ENCODE measurements at regions not wholly inside any gene's neighbourhood (a gene's known extent, or its start where the extent isn't known, plus 50 kb on each side); places are given as distances from the start of the nearest gene placed in this dataset.

- Mint-ChIP-seq H3K9me3 (peaks cover 8 to 34% (median 13%) of the 10 kb centered on the region in 6 donors), H3K4me3 (no peak overlapping the region), H3K27ac (no peak overlapping the region), H3K4me1 (no peaks in the 10 kb centered on the region), H3K27me3 (ENCODE audit: low read depth in 3 of 3) (peaks cover 0 to 2% (median 0%) of the 10 kb centered on the region in 3 donors), H3K36me3 (no peaks in the 10 kb centered on the region)
- no peak for DNase-seq
These were observed 246.6 kb upstream of the LRRC3B start for GRCh38 chr3:26375843-26376530.

GRCh38 chr3:26381411-26381810, 241.2 kb upstream of the LRRC3B start:
- Mint-ChIP-seq H3K36me3 (no peaks in the 10 kb centered on the region), H3K4me3 (no peak overlapping the region)

GRCh38 chr3:26406636-26407035, 215.9 kb upstream of the LRRC3B start:
- DNase-seq, result no peak
- Mint-ChIP-seq H3K36me3 (no peaks in the 10 kb centered on the region), H3K4me1 (no peaks in the 10 kb centered on the region), H3K27ac (no peak overlapping the region), H3K27me3 (ENCODE audit: low read depth in 3 of 3) (no peaks in the 10 kb centered on the region), H3K4me3 (no peak overlapping the region), H3K9me3 (peaks cover 0 to 24% (median 8%) of the 10 kb centered on the region in 6 donors)

More at GRCh38 chr3:26381411-26381810, 241.2 kb upstream of the LRRC3B start:
- H3K4me1 Mint-ChIP-seq, result no peaks in the 10 kb centered on the region
- H3K9me3 Mint-ChIP-seq, result peaks cover 0 to 12% (median 3%) of the 10 kb centered on the region in 6 donors
- DNase-seq, result no peak
- no peaks in the 10 kb centered on the region for H3K27me3 Mint-ChIP-seq (ENCODE audit: low read depth in 3 of 3)
- H3K27ac Mint-ChIP-seq, result no peak overlapping the region

GRCh38 chr3:26418553-26418952, 204.0 kb upstream of the LRRC3B start:
- peaks cover 0 to 5% (median 3%) of the 10 kb centered on the region in 3 donors for H3K27me3 Mint-ChIP-seq (ENCODE audit: low read depth in 3 of 3)
- H3K9me3 Mint-ChIP-seq, result peaks cover 10 to 51% (median 13%) of the 10 kb centered on the region in 6 donors
- no peak for DNase-seq
- H3K4me3 Mint-ChIP-seq, result no peak overlapping the region
- H3K4me1 Mint-ChIP-seq, result no peaks in the 10 kb centered on the region
- no peaks in the 10 kb centered on the region for H3K36me3 Mint-ChIP-seq
- H3K27ac Mint-ChIP-seq, result no peak overlapping the region

- H3K9me3 Mint-ChIP-seq, result peaks cover 2 to 44% (median 5%) of the 10 kb centered on the region in 6 donors
- H3K27me3 Mint-ChIP-seq (ENCODE audit: low read depth in 3 of 3), result peaks cover 0 to 3% (median 0%) of the 10 kb centered on the region in 3 donors
- no peak overlapping the region for H3K27ac Mint-ChIP-seq
- DNase-seq, result no peak
- H3K36me3 Mint-ChIP-seq, result no peaks in the 10 kb centered on the region
- H3K4me1 Mint-ChIP-seq, result no peaks in the 10 kb centered on the region
- no peak overlapping the region for H3K4me3 Mint-ChIP-seq
These were observed 200.2 kb upstream of the LRRC3B start for GRCh38 chr3:26422415-26422814.

- H3K27ac Mint-ChIP-seq, result no peak overlapping the region
- no peaks in the 10 kb centered on the region for H3K36me3 Mint-ChIP-seq
- H3K9me3 Mint-ChIP-seq, result peaks cover 4 to 43% (median 10%) of the 10 kb centered on the region in 6 donors
- H3K4me3 Mint-ChIP-seq, result no peak overlapping the region
- H3K27me3 Mint-ChIP-seq (ENCODE audit: low read depth in 3 of 3), result peaks cover 0 to 3% (median 0%) of the 10 kb centered on the region in 3 donors
- no peaks in the 10 kb centered on the region for H3K4me1 Mint-ChIP-seq
- DNase-seq, result no peak
These were observed 197.5 kb upstream of the LRRC3B start for GRCh38 chr3:26425076-26425475.

GRCh38 chr3:26428992-26429391, 193.6 kb upstream of the LRRC3B start:
- Mint-ChIP-seq H3K27ac (no peak overlapping the region), H3K4me1 (no peaks in the 10 kb centered on the region)

GRCh38 chr3:26437678-26438077, 184.9 kb upstream of the LRRC3B start:
- Mint-ChIP-seq H3K4me3 (no peak overlapping the region), H3K4me1 (no peaks in the 10 kb centered on the region), H3K36me3 (no peaks in the 10 kb centered on the region), H3K9me3 (peaks cover 3 to 31% (median 15%) of the 10 kb centered on the region in 6 donors), H3K27ac (no peak overlapping the region), H3K27me3 (ENCODE audit: low read depth in 3 of 3) (peaks cover 0 to 2% (median 0%) of the 10 kb centered on the region in 3 donors)
- DNase-seq, result no peak

More at GRCh38 chr3:26428992-26429391, 193.6 kb upstream of the LRRC3B start:
- no peaks in the 10 kb centered on the region for H3K36me3 Mint-ChIP-seq
- peaks cover 6 to 23% (median 10%) of the 10 kb centered on the region in 6 donors for H3K9me3 Mint-ChIP-seq
- no peak overlapping the region for H3K4me3 Mint-ChIP-seq
- no peaks in the 10 kb centered on the region for H3K27me3 Mint-ChIP-seq (ENCODE audit: low read depth in 3 of 3)
- DNase-seq, result no peak

GRCh38 chr3:26438325-26438940, 184.1 kb upstream of the LRRC3B start:
- H3K9me3 Mint-ChIP-seq, result peaks cover 4 to 37% (median 15%) of the 10 kb centered on the region in 6 donors
- no peak overlapping the region for H3K4me3 Mint-ChIP-seq
- no peak for DNase-seq
- H3K36me3 Mint-ChIP-seq, result no peaks in the 10 kb centered on the region
- H3K27ac Mint-ChIP-seq, result no peak overlapping the region
- no peaks in the 10 kb centered on the region for H3K4me1 Mint-ChIP-seq
- H3K27me3 Mint-ChIP-seq (ENCODE audit: low read depth in 3 of 3), result peaks cover 0 to 2% (median 0%) of the 10 kb centered on the region in 3 donors

- Mint-ChIP-seq H3K36me3 (no peaks in the 10 kb centered on the region), H3K9me3 (peaks cover 6 to 45% (median 14%) of the 10 kb centered on the region in 6 donors), H3K27ac (no peak overlapping the region), H3K4me3 (no peak overlapping the region), H3K4me1 (no peaks in the 10 kb centered on the region), H3K27me3 (ENCODE audit: low read depth in 3 of 3) (peaks cover 0 to 2% (median 0%) of the 10 kb centered on the region in 3 donors)
- DNase-seq, result no peak
These were observed 183.3 kb upstream of the LRRC3B start for GRCh38 chr3:26438981-26439884.

- no peak overlapping the region for H3K27ac Mint-ChIP-seq
- no peaks in the 10 kb centered on the region for H3K36me3 Mint-ChIP-seq
- no peaks in the 10 kb centered on the region for H3K4me1 Mint-ChIP-seq
- no peaks in the 10 kb centered on the region for H3K27me3 Mint-ChIP-seq (ENCODE audit: low read depth in 3 of 3)
- no peak for DNase-seq
- no peak overlapping the region for H3K4me3 Mint-ChIP-seq
- peaks cover 3 to 37% (median 5%) of the 10 kb centered on the region in 6 donors for H3K9me3 Mint-ChIP-seq
These were observed 172.6 kb upstream of the LRRC3B start for GRCh38 chr3:26449996-26450395.

- H3K4me1 Mint-ChIP-seq, result no peaks in the 10 kb centered on the region
- no peaks in the 10 kb centered on the region for H3K36me3 Mint-ChIP-seq
- H3K27ac Mint-ChIP-seq, result no peak overlapping the region
- DNase-seq, result no peak
- H3K4me3 Mint-ChIP-seq, result no peak overlapping the region
- H3K27me3 Mint-ChIP-seq (ENCODE audit: low read depth in 3 of 3), result no peaks in the 10 kb centered on the region
- peaks cover 3 to 42% (median 5%) of the 10 kb centered on the region in 6 donors for H3K9me3 Mint-ChIP-seq
These were observed 170.2 kb upstream of the LRRC3B start for GRCh38 chr3:26452363-26452762.

GRCh38 chr3:26460985-26461384, 161.6 kb upstream of the LRRC3B start:
- Mint-ChIP-seq H3K9me3 (peaks cover 3 to 68% (median 17%) of the 10 kb centered on the region in 6 donors), H3K4me3 (no peak overlapping the region), H3K4me1 (no peaks in the 10 kb centered on the region), H3K27me3 (ENCODE audit: low read depth in 3 of 3) (peaks cover 0 to 8% (median 0%) of the 10 kb centered on the region in 3 donors), H3K27ac (no peak overlapping the region), H3K36me3 (no peaks in the 10 kb centered on the region)
- no peak for DNase-seq

GRCh38 chr3:26472345-26472744, 150.2 kb upstream of the LRRC3B start:
- Mint-ChIP-seq H3K36me3 (no peaks in the 10 kb centered on the region), H3K27ac (no peak overlapping the region), H3K4me3 (no peak overlapping the region), H3K9me3 (peaks cover 8 to 33% (median 18%) of the 10 kb centered on the region in 6 donors), H3K27me3 (ENCODE audit: low read depth in 3 of 3) (no peaks in the 10 kb centered on the region), H3K4me1 (no peaks in the 10 kb centered on the region)
- no peak for DNase-seq
